HCT116 (cell line): ENCODE measurements at regions not wholly inside any gene's neighbourhood (a gene's known extent, or its start where the extent isn't known, plus 50 kb on each side); places are given as distances from the start of the nearest gene placed in this dataset.
"Not testable (repeated sequence)": the region's sequence is repeated elsewhere in the genome, so short reads cannot be mapped to it uniquely, and the experiment has no call there.

ENCODE experiments used
- ATAC-seq: fragments of 200-7000 bp; cut with Tn5 transposase; 2 replicates; pipeline ENCODE4 v1.9.1; 2020; ENCODE audit warnings: mild to moderate bottlenecking, moderate library complexity
- BruUV-seq: library from RNA; stranded (reverse); fragments of 400-500 nt; replicated peaks from 2 replicates; lab custom pipeline; 2021; lab: Mats Ljungman, UMichigan
- CTCF ChIA-PET: fragments of 300-600 bp; sonication (Branson Sonifier 250); formaldehyde crosslinking; loops from one replicate; lab custom pipeline; 2021; ENCODE audit warnings: antibody characterized with exemption; lab: Charles Lee
- POLR2A ChIA-PET: fragments of 300-600, 350-600 bp; sonication (Branson Sonifier 250); formaldehyde crosslinking; loops from one replicate; lab custom pipeline; 2021; ENCODE audit warnings: antibody characterized with exemption; lab: Charles Lee
- RAD21 ChIA-PET, 2 experiments: fragments of 300-600 bp; sonication (Branson Sonifier 250); formaldehyde crosslinking; loops; one replicate each; lab custom pipeline; 2023; ENCODE audit warnings: low total read pairs in 2 of 2; ENCODE audit not compliant: uncharacterized antibody in 2 of 2, unreplicated experiment in 2 of 2, low non-redundant PET in 1 of 2; lab: Charles Lee
- DNase-seq: peaks from one replicate; pipeline ENCODE4 v3.0.0-alpha.2; 2010; ENCODE audit warnings: low read depth, low spot score
- H2AFZ ChIP-seq: fragments of 200-600 bp; shearing (Covaris generic), sonication (generic); 2 replicates; pipeline ENCODE4 v1.6.1; 2017; ENCODE audit warnings: low read depth, mixed run types, mixed read lengths, antibody characterized with exemption, low read length; ENCODE audit not compliant: poor library complexity, severe bottlenecking
- H3K27ac ChIP-seq: 2 replicates; pipeline ENCODE4 v1.5.1; 2012; ENCODE audit warnings: low read depth, low read length
- H3K27me3 ChIP-seq: fragments of 200-600 bp; sonication (generic); 2 replicates; pipeline ENCODE4 v1.6.1; 2016; ENCODE audit warnings: mixed run types, low read length, mixed read lengths; ENCODE audit not compliant: insufficient read depth
- H3K36me3 ChIP-seq, 2 experiments: fragments of 200-500 bp in 1 of 2; fragments of 200-600 bp in 1 of 2; sonication (Bioruptor generic) in 1 of 2; sonication (generic) in 1 of 2; 2 replicates each; pipeline versions ENCODE4 v1.5.1 to v1.6.1; 2014 to 2016; ENCODE audit warnings: low read length in 2 of 2, inconsistent platforms in 1 of 2, mixed read lengths in 1 of 2, mixed run types in 1 of 2; ENCODE audit not compliant: insufficient read depth in 2 of 2, control insufficient read depth in 1 of 2
- H3K4me1 ChIP-seq, 2 experiments: fragments of 200-600 bp in 1 of 2; sonication (generic) in 1 of 2; 2 replicates each; pipeline versions ENCODE4 v1.5.1 to v1.6.1; 2012 to 2017; ENCODE audit warnings: low read length in 2 of 2, inconsistent platforms in 1 of 2, mild to moderate bottlenecking in 1 of 2, mixed read lengths in 1 of 2, mixed run types in 1 of 2, moderate library complexity in 1 of 2; ENCODE audit not compliant: insufficient read depth in 2 of 2, control insufficient read depth in 1 of 2
- H3K4me2 ChIP-seq: fragments of 200-600 bp; sonication (generic); 2 replicates; pipeline ENCODE4 v1.6.1; 2017; ENCODE audit warnings: mixed run types, low read length, mixed read lengths
- H3K4me3 ChIP-seq, 2 experiments: fragments of 200-600 bp in 1 of 2; sonication (generic) in 1 of 2; replicated peaks in 1 of 2; 2 replicates each; pipeline ENCODE4 v1.5.1; 2011 to 2016; ENCODE audit warnings: low read length in 2 of 2, control low read depth in 1 of 2, low read depth in 1 of 2, mild to moderate bottlenecking in 1 of 2, mixed read lengths in 1 of 2, mixed run types in 1 of 2
- H3K79me2 ChIP-seq: fragments of 200-600 bp; sonication (generic); 2 replicates; pipeline ENCODE4 v1.6.1; 2017; ENCODE audit warnings: mild to moderate bottlenecking, mixed run types, low read length, moderate library complexity, mixed read lengths; ENCODE audit not compliant: insufficient read depth
- H3K9ac ChIP-seq: fragments of 200-600 bp; sonication (generic); 2 replicates; pipeline ENCODE4 v1.6.1; 2016; ENCODE audit warnings: low read length, mixed read lengths
- H3K9me2 ChIP-seq: fragments of 200-600 bp; sonication (generic), shearing (Covaris generic); 2 replicates; pipeline ENCODE4 v1.6.1; 2017; ENCODE audit warnings: mixed run types, mild to moderate bottlenecking, moderate library complexity; ENCODE audit not compliant: insufficient read depth
- H3K9me3 ChIP-seq, 2 experiments: fragments of 200-500 bp in 1 of 2; fragments of 200-600 bp in 1 of 2; sonication (Bioruptor generic) in 1 of 2; sonication (generic) in 1 of 2; 2 replicates each; pipeline ENCODE4 v1.6.1; 2014 to 2017; ENCODE audit warnings: low read length in 2 of 2, mixed read lengths in 2 of 2, inconsistent platforms in 1 of 2, low read depth in 1 of 2, mild to moderate bottlenecking in 1 of 2, mixed run types in 1 of 2, moderate library complexity in 1 of 2; ENCODE audit not compliant: control insufficient read depth in 1 of 2, insufficient read depth in 1 of 2
- H4K20me1 ChIP-seq: fragments of 200-600 bp; sonication (generic), shearing (Covaris generic); 2 replicates; pipeline ENCODE4 v1.6.1; 2017; ENCODE audit warnings: mixed run types, mild to moderate bottlenecking, moderate library complexity; ENCODE audit not compliant: insufficient read depth
- ATF3 ChIP-seq: IDR thresholded peaks from 2 replicates; pipeline ENCODE4 v1.6.1; 2012
- CBX3 ChIP-seq: IDR thresholded peaks from 2 replicates; pipeline ENCODE4 v1.6.1; 2012; ENCODE audit warnings: low read depth
- CEBPB ChIP-seq: IDR thresholded peaks from 2 replicates; pipeline ENCODE4 v1.6.1; 2012; ENCODE audit warnings: low read depth
- EGR1 ChIP-seq: IDR thresholded peaks from 2 replicates; pipeline ENCODE4 v1.6.1; 2012; ENCODE audit warnings: low read depth
- ELF1 ChIP-seq: IDR thresholded peaks from 2 replicates; pipeline ENCODE4 v1.6.1; 2012; ENCODE audit warnings: low read depth, borderline replicate concordance
- EZH2phosphoT487 ChIP-seq: fragments of 200-600 bp; IDR thresholded peaks from 2 replicates; pipeline ENCODE4 v1.6.1; 2018; ENCODE audit warnings: antibody characterized with exemption, borderline replicate concordance
- FOSL1 ChIP-seq: IDR thresholded peaks from 2 replicates; pipeline ENCODE4 v1.6.1; 2012; ENCODE audit warnings: low read depth
- MAX ChIP-seq: IDR thresholded peaks from 2 replicates; pipeline ENCODE4 v1.6.1; 2012
- POLR2A ChIP-seq: IDR thresholded peaks from 2 replicates; pipeline ENCODE4 v1.7.0; 2011; ENCODE audit warnings: borderline replicate concordance; ENCODE audit not compliant: insufficient read depth, insufficient read length; ENCODE audit errors: extremely low read depth
- SIN3A ChIP-seq: IDR thresholded peaks from 2 replicates; pipeline ENCODE4 v1.6.1; 2012; ENCODE audit warnings: low read depth
- SP1 ChIP-seq: IDR thresholded peaks from 2 replicates; pipeline ENCODE4 v1.6.1; 2012; ENCODE audit warnings: low read depth
- SRF ChIP-seq: IDR thresholded peaks from 2 replicates; pipeline ENCODE4 v1.6.1; 2012; ENCODE audit warnings: low read depth
- TCF7L2 ChIP-seq: IDR thresholded peaks from 2 replicates; pipeline ENCODE4 v1.7.0; 2011; ENCODE audit warnings: borderline replicate concordance, inconsistent platforms; ENCODE audit not compliant: insufficient read depth, insufficient read length; ENCODE audit errors: extremely low read depth
- YY1 ChIP-seq: IDR thresholded peaks from 2 replicates; pipeline ENCODE4 v1.6.1; 2011; ENCODE audit warnings: low read length, low read depth, moderate library complexity, mild to moderate bottlenecking; ENCODE audit not compliant: insufficient replicate concordance; ENCODE audit errors: extremely low read depth
- ZBTB33 ChIP-seq: IDR thresholded peaks from 2 replicates; pipeline ENCODE4 v1.6.1; 2011; ENCODE audit warnings: mild to moderate bottlenecking, low read length, moderate library complexity; ENCODE audit not compliant: insufficient replicate concordance; ENCODE audit errors: extremely low read depth
- ZNF274 ChIP-seq: fragments of 200-500 bp; sonication (Bioruptor generic); IDR thresholded peaks from 2 replicates; pipeline ENCODE4 v1.6.1; 2014; ENCODE audit warnings: mild to moderate bottlenecking, low read depth, low read length, inconsistent platforms
- intact Hi-C: fragments of 100-400 bp; cut with micrococcal nuclease; formaldehyde crosslinking; loops from 2 replicates; pipeline ENCODE4 v1.10.0; 2022

- H3K4me1 ChIP-seq, ATAC-seq, POLR2A ChIA-PET, H3K9me2 ChIP-seq, H3K9me3 ChIP-seq, H3K79me2 ChIP-seq, H3K36me3 ChIP-seq, DNase-seq, RAD21 ChIA-PET, H3K4me2 ChIP-seq, BruUV-seq, H3K27ac ChIP-seq, H3K9ac ChIP-seq, H2AFZ ChIP-seq, H3K4me3 ChIP-seq, CTCF ChIA-PET, H3K27me3 ChIP-seq, H4K20me1 ChIP-seq: not testable (repeated sequence)
- intact Hi-C loops = loop anchor here (5.0 kb wide), 1 partner anchor 138 kb away; no protein-coding TSS in a partner anchor
These were observed 198.7 kb downstream of the TBX18 start for GRCh38 chr6:84565718-84566117.

- H3K4me3 ChIP-seq = no peak overlapping the region
- DNase-seq (no peak), ATAC-seq (no peak)
- no peaks in the 10 kb centered on the region for H3K9me2 ChIP-seq
- RAD21 ChIA-PET = no interaction called here
- no peaks in the 10 kb centered on the region for H4K20me1 ChIP-seq
- H3K27ac ChIP-seq = no peak overlapping the region
- CTCF ChIA-PET = no interaction called here
- H3K79me2 ChIP-seq = no peaks in the 10 kb centered on the region
- no peaks in the 10 kb centered on the region for H3K4me1 ChIP-seq
- intact Hi-C loops = no loop called here
- no peaks in the 10 kb centered on the region for H3K27me3 ChIP-seq
- POLR2A ChIA-PET = no interaction called here
- no TSS peak for BruUV-seq
- H3K9me3 ChIP-seq = no peaks in the 10 kb centered on the region
- H3K36me3 ChIP-seq = no peaks in the 10 kb centered on the region
- H3K9ac ChIP-seq = no peak overlapping the region
- TF ChIP-seq SRF (no peak), SIN3A (no peak), ZNF274 (no peak), CBX3 (no peak), MAX (no peak), YY1 (no peak), EZH2phosphoT487 (no peak), CEBPB (no peak), POLR2A (no peak), ELF1 (no peak), SP1 (no peak), ATF3 (no peak), ZBTB33 (no peak), TCF7L2 (no peak), EGR1 (no peak), FOSL1 (no peak)
- H3K4me2 ChIP-seq = no peak overlapping the region
- H2AFZ ChIP-seq = no peak overlapping the region
These were observed 203.7 kb downstream of the TBX18 start for GRCh38 chr6:84560436-84561390.
